GM23338 (cell line): ENCODE measurements at regions not wholly inside any gene's neighbourhood (a gene's known extent, or its start where the extent isn't known, plus 50 kb on each side); places are given as distances from the start of the nearest gene placed in this dataset.

Experiments
- ATAC-seq: fragments of 200-7000 bp; cut with Tn5 transposase; 3 replicates; pipeline ENCODE4 v1.9.1; 2020
- DNase-seq: peaks from one replicate; pipeline ENCODE4 v3.0.0-alpha.2; 2015; ENCODE audit warnings: low spot score
- H2AFZ ChIP-seq: fragments of 200-600 bp; sonication (generic); 2 replicates; pipeline ENCODE4 v1.8.0; 2016; ENCODE audit warnings: antibody characterized with exemption, mild to moderate bottlenecking, moderate library complexity
- H3F3A ChIP-seq: fragments of 200-600 bp; sonication (generic); replicated peaks from 2 replicates; pipeline ENCODE4 v1.8.0; 2017; ENCODE audit warnings: antibody characterized with exemption, mixed run types, low read depth
- H3K27ac ChIP-seq: fragments of 200-600 bp; sonication (generic); 2 replicates; pipeline ENCODE4 v1.6.1; 2016; ENCODE audit warnings: low read depth
- H3K27me3 ChIP-seq: fragments of 200-600 bp; sonication (generic); 2 replicates; pipeline ENCODE4 v1.8.0; 2016; ENCODE audit warnings: mild to moderate bottlenecking, mixed run types, moderate library complexity; ENCODE audit not compliant: insufficient read depth
- H3K36me3 ChIP-seq: fragments of 200-600 bp; sonication (generic); 2 replicates; pipeline ENCODE4 v1.8.0; 2016; ENCODE audit warnings: mild to moderate bottlenecking; ENCODE audit not compliant: insufficient read depth
- H3K4me1 ChIP-seq: fragments of 200-600 bp; sonication (generic); 2 replicates; pipeline ENCODE4 v1.8.0; 2016; ENCODE audit warnings: mild to moderate bottlenecking, moderate library complexity; ENCODE audit not compliant: insufficient read depth
- H3K4me2 ChIP-seq: fragments of 200-600 bp; sonication (generic); 2 replicates; pipeline ENCODE4 v1.7.1; 2017; ENCODE audit warnings: mixed run types
- H3K4me3 ChIP-seq: fragments of 200-600 bp; sonication (generic); 2 replicates; pipeline ENCODE4 v1.6.1; 2016; ENCODE audit warnings: mixed run types
- H3K79me2 ChIP-seq: fragments of 200-600 bp; sonication (generic); replicated peaks from 2 replicates; pipeline ENCODE4 v1.8.0; 2017; ENCODE audit warnings: mild to moderate bottlenecking; ENCODE audit not compliant: insufficient read depth
- H3K9me2 ChIP-seq: fragments of 200-600 bp; sonication (generic); 2 replicates; pipeline ENCODE4 v1.8.0; 2017; ENCODE audit not compliant: insufficient read depth
- H4K20me1 ChIP-seq: fragments of 200-600 bp; sonication (generic); replicated peaks from 2 replicates; pipeline ENCODE4 v1.8.0; 2017; ENCODE audit warnings: mild to moderate bottlenecking; ENCODE audit not compliant: insufficient read depth
- H3K27ac Mint-ChIP-seq: 2 replicates; pipeline ENCODE4 v1.8.0; 2020; ENCODE audit warnings: inconsistent platforms, mild to moderate bottlenecking, moderate library complexity, mixed read lengths
- H3K27me3 Mint-ChIP-seq: 3 replicates; pipeline ENCODE4 v1.8.0; 2022; ENCODE audit warnings: low read depth, mild to moderate bottlenecking, moderate library complexity, mixed read lengths, inconsistent platforms; ENCODE audit not compliant: insufficient read depth, poor library complexity
- H3K36me3 Mint-ChIP-seq: 3 replicates; pipeline ENCODE4 v1.8.0; 2021; ENCODE audit warnings: low read depth, mild to moderate bottlenecking, inconsistent platforms, moderate library complexity, mixed read lengths
- H3K4me1 Mint-ChIP-seq: 3 replicates; pipeline ENCODE4 v1.8.0; 2020; ENCODE audit warnings: mild to moderate bottlenecking, inconsistent platforms, mixed read lengths
- H3K4me3 Mint-ChIP-seq: 3 replicates; pipeline ENCODE4 v1.8.0; 2021; ENCODE audit warnings: moderate library complexity, mild to moderate bottlenecking, inconsistent platforms, mixed read lengths
- H3K9me3 Mint-ChIP-seq: 3 replicates; pipeline ENCODE4 v1.8.0; 2020; ENCODE audit warnings: moderate library complexity, mild to moderate bottlenecking, inconsistent platforms, mixed read lengths
- CREB1 ChIP-seq: fragments of 250-450 bp; sonication (Bioruptor Pico); IDR thresholded peaks from 2 replicates; pipeline ENCODE4 v1.5.0; 2020; ENCODE audit warnings: low read depth, mild to moderate bottlenecking, moderate library complexity
- EZH2 ChIP-seq: fragments of 200-600 bp; sonication (generic); IDR thresholded peaks from one replicate; pipeline ENCODE4 v1.8.0; 2017; ENCODE audit warnings: antibody characterized with exemption, mild to moderate bottlenecking, low read depth; ENCODE audit not compliant: unreplicated experiment
- EZH2phosphoT487 ChIP-seq: fragments of 200-600 bp; sonication (generic); IDR thresholded peaks from one replicate; pipeline ENCODE4 v1.8.1; 2018; ENCODE audit warnings: antibody characterized with exemption; ENCODE audit not compliant: unreplicated experiment
- JUNB ChIP-seq: IDR thresholded peaks from one replicate; pipeline ENCODE4 v1.6.1; 2016; ENCODE audit warnings: antibody characterized with exemption; ENCODE audit not compliant: unreplicated experiment
- NANOG ChIP-seq: IDR thresholded peaks from 2 replicates; pipeline ENCODE4 v1.6.1; 2016; ENCODE audit warnings: antibody characterized with exemption, borderline replicate concordance
- POLR2AphosphoS5 ChIP-seq: IDR thresholded peaks from 2 replicates; pipeline ENCODE4 v1.6.1; 2016; ENCODE audit warnings: antibody characterized with exemption, low read depth
- STAT1 ChIP-seq: IDR thresholded peaks from one replicate; pipeline ENCODE4 v1.6.1; 2016; ENCODE audit warnings: antibody characterized with exemption; ENCODE audit not compliant: unreplicated experiment
- ZNF114 ChIP-seq: fragments of 250-450 bp; sonication (Bioruptor Pico); IDR thresholded peaks from 2 replicates; pipeline ENCODE4 v1.5.0; 2020; ENCODE audit warnings: mild to moderate bottlenecking, moderate library complexity
- ZNF331 ChIP-seq: fragments of 250-450 bp; sonication (Bioruptor Pico); IDR thresholded peaks from 2 replicates; pipeline ENCODE4 v1.5.0; 2020; ENCODE audit warnings: low read depth, mild to moderate bottlenecking, moderate library complexity
- TF ChIP-seq, protein P1 (sequence below): fragments of 250-450 bp; sonication (Bioruptor Pico); IDR thresholded peaks from 2 replicates; pipeline ENCODE4 v1.5.0; 2020; ENCODE audit warnings: mild to moderate bottlenecking, moderate library complexity
- TF ChIP-seq, protein P2 (sequence below), 2 experiments: fragments of 200-600 bp in 1 of 2; sonication (generic) in 1 of 2; conservative IDR thresholded peaks; 2 replicates each; pipeline versions ENCODE4 v1.5.1 to v1.6.1; 2016 to 2017; ENCODE audit warnings: antibody characterized with exemption in 2 of 2, low read depth in 2 of 2, mild to moderate bottlenecking in 2 of 2, moderate library complexity in 1 of 2
- TF ChIP-seq, protein P3 (sequence below): IDR thresholded peaks from 2 replicates; pipeline ENCODE4 v1.6.1; 2016; ENCODE audit warnings: antibody characterized with exemption
- TF ChIP-seq, protein P4 (sequence below): IDR thresholded peaks from one replicate; pipeline ENCODE4 v1.6.1; 2018; ENCODE audit warnings: antibody characterized with exemption; ENCODE audit not compliant: unreplicated experiment

DNA sequence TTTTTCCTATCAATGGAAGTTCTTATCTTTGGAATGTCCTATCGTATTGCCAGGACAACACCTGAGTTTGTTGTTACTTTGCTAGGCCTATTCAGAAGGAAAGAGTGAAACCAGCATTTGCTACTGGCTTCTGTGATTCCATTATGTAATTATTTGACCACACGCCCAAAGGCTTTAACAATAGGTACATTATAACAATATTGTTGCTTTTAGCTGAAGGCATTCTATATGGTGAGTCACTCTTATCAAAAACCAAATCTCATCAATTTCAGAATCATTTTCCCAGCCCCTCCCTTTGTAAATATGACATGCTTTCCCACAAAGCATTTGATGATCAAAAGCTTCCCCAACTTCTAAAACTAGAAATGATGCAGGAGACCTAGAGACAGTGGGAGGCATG, 294.4 kb upstream of the NEBL start:
- Histone ChIP-seq H3K79me2 (no peaks in the 10 kb centered on the region), H3K36me3 (no peaks in the 10 kb centered on the region), H3K4me1 (no peaks in the 10 kb centered on the region), H4K20me1 (no peaks in the 10 kb centered on the region), H3K4me3 (no peak overlapping the region), H3K27me3 (no peaks in the 10 kb centered on the region), H3K27ac (no peak overlapping the region), H3K9me2 (0 out of 2 replicates have a peak, but pooled peaks cover 3% of the 10 kb centered on the region), H3K4me2 (no peak overlapping the region), H3F3A (0 out of 2 replicates have a peak, but pooled peaks cover 4% of the 10 kb centered on the region), H2AFZ (no peak overlapping the region)
- TF ChIP-seq JUNB (no peak), POLR2AphosphoS5 (no peak), CREB1 (CRISPR knock-in tag) (no peak), EZH2phosphoT487 (no peak), EZH2 (no peak), ZNF114 (CRISPR knock-in tag) (no peak), ZNF331 (CRISPR knock-in tag) (no peak), STAT1 (no peak), NANOG (no peak)
- TF ChIP-seq, protein P1, sequence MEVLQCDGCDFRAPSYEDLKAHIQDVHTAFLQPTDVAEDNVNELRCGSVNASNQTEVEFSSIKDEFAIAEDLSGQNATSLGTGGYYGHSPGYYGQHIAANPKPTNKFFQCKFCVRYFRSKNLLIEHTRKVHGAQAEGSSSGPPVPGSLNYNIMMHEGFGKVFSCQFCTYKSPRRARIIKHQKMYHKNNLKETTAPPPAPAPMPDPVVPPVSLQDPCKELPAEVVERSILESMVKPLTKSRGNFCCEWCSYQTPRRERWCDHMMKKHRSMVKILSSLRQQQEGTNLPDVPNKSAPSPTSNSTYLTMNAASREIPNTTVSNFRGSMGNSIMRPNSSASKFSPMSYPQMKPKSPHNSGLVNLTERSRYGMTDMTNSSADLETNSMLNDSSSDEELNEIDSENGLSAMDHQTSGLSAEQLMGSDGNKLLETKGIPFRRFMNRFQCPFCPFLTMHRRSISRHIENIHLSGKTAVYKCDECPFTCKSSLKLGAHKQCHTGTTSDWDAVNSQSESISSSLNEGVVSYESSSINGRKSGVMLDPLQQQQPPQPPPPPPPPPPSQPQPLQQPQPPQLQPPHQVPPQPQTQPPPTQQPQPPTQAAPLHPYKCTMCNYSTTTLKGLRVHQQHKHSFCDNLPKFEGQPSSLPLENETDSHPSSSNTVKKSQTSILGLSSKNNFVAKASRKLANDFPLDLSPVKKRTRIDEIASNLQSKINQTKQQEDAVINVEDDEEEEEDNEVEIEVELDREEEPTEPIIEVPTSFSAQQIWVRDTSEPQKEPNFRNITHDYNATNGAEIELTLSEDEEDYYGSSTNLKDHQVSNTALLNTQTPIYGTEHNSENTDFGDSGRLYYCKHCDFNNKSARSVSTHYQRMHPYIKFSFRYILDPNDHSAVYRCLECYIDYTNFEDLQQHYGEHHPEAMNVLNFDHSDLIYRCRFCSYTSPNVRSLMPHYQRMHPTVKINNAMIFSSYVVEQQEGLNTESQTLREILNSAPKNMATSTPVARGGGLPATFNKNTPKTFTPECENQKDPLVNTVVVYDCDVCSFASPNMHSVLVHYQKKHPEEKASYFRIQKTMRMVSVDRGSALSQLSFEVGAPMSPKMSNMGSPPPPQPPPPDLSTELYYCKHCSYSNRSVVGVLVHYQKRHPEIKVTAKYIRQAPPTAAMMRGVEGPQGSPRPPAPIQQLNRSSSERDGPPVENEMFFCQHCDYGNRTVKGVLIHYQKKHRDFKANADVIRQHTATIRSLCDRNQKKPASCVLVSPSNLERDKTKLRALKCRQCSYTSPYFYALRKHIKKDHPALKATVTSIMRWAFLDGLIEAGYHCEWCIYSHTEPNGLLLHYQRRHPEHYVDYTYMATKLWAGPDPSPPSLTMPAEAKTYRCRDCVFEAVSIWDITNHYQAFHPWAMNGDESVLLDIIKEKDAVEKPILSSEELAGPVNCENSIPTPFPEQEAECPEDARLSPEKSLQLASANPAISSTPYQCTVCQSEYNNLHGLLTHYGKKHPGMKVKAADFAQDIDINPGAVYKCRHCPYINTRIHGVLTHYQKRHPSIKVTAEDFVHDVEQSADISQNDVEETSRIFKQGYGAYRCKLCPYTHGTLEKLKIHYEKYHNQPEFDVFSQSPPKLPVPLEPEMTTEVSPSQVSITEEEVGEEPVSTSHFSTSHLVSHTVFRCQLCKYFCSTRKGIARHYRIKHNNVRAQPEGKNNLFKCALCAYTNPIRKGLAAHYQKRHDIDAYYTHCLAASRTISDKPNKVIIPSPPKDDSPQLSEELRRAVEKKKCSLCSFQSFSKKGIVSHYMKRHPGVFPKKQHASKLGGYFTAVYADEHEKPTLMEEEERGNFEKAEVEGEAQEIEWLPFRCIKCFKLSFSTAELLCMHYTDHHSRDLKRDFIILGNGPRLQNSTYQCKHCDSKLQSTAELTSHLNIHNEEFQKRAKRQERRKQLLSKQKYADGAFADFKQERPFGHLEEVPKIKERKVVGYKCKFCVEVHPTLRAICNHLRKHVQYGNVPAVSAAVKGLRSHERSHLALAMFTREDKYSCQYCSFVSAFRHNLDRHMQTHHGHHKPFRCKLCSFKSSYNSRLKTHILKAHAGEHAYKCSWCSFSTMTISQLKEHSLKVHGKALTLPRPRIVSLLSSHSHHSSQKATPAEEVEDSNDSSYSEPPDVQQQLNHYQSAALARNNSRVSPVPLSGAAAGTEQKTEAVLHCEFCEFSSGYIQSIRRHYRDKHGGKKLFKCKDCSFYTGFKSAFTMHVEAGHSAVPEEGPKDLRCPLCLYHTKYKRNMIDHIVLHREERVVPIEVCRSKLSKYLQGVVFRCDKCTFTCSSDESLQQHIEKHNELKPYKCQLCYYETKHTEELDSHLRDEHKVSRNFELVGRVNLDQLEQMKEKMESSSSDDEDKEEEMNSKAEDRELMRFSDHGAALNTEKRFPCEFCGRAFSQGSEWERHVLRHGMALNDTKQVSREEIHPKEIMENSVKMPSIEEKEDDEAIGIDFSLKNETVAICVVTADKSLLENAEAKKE = no peak
- TF ChIP-seq, protein P2, sequence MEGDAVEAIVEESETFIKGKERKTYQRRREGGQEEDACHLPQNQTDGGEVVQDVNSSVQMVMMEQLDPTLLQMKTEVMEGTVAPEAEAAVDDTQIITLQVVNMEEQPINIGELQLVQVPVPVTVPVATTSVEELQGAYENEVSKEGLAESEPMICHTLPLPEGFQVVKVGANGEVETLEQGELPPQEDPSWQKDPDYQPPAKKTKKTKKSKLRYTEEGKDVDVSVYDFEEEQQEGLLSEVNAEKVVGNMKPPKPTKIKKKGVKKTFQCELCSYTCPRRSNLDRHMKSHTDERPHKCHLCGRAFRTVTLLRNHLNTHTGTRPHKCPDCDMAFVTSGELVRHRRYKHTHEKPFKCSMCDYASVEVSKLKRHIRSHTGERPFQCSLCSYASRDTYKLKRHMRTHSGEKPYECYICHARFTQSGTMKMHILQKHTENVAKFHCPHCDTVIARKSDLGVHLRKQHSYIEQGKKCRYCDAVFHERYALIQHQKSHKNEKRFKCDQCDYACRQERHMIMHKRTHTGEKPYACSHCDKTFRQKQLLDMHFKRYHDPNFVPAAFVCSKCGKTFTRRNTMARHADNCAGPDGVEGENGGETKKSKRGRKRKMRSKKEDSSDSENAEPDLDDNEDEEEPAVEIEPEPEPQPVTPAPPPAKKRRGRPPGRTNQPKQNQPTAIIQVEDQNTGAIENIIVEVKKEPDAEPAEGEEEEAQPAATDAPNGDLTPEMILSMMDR (conservative IDR thresholded peaks at IDR 0.05; ENCODE audit: low read depth in 2 of 2) = no peak
- TF ChIP-seq, protein P3, sequence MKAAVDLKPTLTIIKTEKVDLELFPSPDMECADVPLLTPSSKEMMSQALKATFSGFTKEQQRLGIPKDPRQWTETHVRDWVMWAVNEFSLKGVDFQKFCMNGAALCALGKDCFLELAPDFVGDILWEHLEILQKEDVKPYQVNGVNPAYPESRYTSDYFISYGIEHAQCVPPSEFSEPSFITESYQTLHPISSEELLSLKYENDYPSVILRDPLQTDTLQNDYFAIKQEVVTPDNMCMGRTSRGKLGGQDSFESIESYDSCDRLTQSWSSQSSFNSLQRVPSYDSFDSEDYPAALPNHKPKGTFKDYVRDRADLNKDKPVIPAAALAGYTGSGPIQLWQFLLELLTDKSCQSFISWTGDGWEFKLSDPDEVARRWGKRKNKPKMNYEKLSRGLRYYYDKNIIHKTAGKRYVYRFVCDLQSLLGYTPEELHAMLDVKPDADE = no peak
- TF ChIP-seq, protein P4, sequence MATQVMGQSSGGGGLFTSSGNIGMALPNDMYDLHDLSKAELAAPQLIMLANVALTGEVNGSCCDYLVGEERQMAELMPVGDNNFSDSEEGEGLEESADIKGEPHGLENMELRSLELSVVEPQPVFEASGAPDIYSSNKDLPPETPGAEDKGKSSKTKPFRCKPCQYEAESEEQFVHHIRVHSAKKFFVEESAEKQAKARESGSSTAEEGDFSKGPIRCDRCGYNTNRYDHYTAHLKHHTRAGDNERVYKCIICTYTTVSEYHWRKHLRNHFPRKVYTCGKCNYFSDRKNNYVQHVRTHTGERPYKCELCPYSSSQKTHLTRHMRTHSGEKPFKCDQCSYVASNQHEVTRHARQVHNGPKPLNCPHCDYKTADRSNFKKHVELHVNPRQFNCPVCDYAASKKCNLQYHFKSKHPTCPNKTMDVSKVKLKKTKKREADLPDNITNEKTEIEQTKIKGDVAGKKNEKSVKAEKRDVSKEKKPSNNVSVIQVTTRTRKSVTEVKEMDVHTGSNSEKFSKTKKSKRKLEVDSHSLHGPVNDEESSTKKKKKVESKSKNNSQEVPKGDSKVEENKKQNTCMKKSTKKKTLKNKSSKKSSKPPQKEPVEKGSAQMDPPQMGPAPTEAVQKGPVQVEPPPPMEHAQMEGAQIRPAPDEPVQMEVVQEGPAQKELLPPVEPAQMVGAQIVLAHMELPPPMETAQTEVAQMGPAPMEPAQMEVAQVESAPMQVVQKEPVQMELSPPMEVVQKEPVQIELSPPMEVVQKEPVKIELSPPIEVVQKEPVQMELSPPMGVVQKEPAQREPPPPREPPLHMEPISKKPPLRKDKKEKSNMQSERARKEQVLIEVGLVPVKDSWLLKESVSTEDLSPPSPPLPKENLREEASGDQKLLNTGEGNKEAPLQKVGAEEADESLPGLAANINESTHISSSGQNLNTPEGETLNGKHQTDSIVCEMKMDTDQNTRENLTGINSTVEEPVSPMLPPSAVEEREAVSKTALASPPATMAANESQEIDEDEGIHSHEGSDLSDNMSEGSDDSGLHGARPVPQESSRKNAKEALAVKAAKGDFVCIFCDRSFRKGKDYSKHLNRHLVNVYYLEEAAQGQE = no peak
- no peak overlapping the region for H3K27ac Mint-ChIP-seq
- H3K9me3 Mint-ChIP-seq = peaks cover 8% of the 10 kb centered on the region
- DNase-seq (no peak), ATAC-seq (no peak)
- no peaks in the 10 kb centered on the region; the same call in 2 of the 3 replicates for H3K4me1 Mint-ChIP-seq
- H3K36me3 Mint-ChIP-seq = peaks cover 5% of the 10 kb centered on the region; the same call in 2 of the 3 replicates
- no peak overlapping the region for H3K4me3 Mint-ChIP-seq
- no peaks in the 10 kb centered on the region for H3K27me3 Mint-ChIP-seq
